Inflammatory macrophage treated with lipopolysaccharide for 1 hour (primary cell): ENCODE measurements at regions not wholly inside any gene's neighbourhood (a gene's known extent, or its start where the extent isn't known, plus 50 kb on each side); places are given as distances from the start of the nearest gene placed in this dataset.
"Not testable (repeated sequence)": the region's sequence is repeated elsewhere in the genome, so short reads cannot be mapped to it uniquely, and the experiment has no call there.

Source experiments
- DNase-seq, 2 donors: peaks; one replicate each; pipeline ENCODE4 v3.0.0-alpha.2; 2020 to 2022

DNA sequence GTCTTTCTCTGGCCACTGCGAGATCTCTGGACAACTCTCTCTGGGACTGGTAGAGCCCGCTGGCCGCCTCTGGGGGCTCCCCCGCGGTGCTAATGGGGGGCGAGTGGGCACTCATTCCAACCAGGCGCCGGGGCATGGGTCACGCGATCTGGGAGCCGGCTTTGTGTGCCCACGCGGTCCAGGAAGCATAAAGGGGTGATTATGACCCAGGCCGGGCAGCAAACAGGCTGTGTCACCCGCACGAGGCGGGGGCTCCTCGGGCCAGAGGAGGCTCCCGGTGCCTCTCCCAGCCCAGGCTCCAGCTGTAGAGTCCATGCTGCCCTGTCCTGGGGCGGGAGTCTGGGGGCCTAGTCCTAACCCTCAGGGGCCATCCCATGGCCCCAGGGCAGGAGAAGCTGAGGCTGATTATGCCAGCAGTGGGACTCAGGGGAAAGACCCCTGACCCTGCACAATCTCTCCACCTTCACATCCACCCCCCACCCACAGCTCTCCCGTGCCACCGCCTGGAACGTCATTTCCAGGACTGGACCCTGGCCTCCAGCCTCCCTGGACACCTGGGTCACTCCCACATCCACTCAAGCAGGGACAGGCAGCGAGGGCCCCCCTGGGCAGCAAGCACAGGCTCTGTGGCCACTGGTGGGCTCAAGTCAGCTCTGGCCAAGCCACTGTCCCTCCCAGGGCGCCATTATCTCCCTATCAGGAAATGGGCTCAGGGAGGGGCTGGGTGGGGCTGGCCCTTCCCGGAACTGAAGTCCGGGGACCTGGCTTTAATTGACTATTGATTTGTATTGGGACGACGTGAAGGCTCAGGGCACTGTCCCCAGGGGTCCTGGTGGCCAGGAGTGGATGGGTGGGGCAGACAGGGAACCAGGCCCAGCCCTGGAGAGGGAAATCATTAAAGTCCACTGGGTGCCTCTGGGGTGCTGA, 50.0 kb downstream of the PTPRS start:
- no peak for DNase-seq

DNA sequence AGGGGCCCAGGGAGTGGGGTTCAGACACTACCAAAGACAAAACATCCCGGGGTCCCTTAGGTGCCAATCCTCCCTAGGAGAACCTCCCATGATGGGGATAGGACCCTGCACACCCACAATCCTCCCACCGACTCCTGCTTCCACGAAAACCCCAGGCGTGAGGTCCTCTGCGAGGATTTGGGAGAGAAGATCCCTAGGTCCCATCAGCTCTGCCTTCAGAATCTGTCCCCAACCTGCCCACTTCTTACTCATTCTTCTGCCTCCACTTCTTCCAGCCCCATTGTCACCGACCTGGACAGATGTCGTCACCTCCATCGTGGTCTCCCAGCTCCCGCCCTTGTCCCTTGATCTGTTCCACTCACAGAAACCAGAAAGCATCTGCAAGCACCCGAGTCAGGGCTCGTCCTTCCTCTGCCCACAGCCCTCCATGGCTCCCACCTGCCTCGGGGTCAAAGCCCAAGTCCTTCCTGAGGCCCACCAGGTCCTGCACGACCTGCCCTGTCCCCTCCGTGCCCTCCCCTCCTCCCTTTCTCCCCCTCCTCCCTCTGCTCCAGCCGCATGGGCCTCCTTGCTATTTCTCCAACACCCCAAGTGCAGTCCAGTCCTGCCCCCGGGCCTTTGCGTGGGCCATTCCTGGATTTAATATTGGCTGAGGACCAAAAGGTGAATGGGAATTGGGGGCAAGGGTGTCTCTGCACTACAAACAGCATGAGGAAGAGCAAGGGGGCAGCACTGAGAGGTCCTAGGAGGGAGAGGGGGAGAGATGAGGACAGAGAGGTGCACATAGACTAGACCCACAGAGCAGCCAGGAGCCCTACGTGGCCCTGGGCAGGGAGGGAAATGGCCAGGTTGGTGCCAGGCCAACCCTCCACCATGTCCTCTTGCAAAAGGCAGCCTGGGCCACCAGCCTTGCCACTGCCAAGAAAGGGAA, 51.3 kb downstream of the PTPRS start:
- DNase-seq: no peak

DNA sequence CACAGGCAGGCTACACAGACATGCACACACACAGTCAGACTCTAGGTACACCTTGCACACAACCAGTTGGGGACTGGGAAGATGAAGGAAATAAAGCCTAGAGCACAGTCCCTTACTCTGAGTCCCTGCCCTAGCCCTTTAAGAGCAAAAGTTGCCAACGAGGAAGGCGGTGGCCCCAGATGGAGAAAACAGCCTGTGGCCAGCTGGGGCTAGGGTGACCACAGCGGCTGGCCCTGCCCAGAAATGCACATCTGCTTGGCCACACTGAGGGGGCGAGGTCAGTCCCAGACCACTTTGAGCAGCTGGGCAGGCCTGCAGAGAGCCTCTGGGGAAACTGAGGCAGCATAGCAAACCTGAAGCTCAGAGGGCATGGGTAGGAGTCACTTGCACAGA, 52.3 kb downstream of the PTPRS start:
- no peak for DNase-seq

DNA sequence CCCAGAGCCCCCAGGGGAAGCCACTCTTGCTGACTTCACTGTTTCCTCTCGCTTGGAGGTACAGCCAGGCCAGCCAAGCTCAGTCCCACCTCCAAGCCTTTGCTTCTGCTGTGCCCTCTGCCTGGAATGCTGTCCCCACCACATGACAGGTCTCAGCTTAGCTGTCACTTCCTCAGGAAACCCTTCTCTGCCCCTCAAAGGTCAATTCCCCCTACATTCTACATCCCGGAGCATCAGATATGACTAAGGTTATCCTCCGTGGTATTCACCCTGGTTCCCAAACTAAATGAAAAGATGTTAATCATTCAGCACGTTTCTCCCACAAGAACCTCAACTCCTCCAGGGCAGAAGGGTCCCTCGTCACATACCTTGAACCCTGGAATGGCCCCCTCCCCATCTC, 53.5 kb downstream of the PTPRS start:
- no peak for DNase-seq

DNA sequence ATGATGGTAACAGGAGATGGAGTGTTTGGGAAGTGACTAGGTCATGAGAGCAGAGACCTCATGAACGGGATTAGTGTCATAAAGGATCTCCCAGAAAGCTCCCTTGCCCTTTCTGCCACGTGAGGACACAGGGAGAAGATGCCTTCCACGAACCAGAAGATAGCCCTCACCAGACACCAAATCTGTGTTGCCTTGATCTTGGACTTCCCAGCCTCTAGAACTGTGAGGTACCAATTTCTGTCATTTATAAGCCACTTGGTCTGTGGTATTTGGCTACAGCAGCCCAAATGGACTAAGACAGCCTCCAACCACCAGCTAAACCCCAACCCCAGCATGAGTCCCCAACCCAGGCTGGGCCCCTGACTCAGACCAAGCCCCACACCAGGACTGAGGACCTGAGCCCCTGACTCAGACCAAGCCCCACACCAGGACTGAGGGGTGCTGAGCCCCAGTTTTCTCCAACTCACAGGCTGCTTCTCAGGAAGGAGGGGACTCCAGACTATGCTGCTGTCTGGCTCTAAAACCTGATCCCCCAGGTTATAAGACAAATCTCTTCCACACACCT, 54.1 kb downstream of the PTPRS start:
- no peak for DNase-seq

DNA sequence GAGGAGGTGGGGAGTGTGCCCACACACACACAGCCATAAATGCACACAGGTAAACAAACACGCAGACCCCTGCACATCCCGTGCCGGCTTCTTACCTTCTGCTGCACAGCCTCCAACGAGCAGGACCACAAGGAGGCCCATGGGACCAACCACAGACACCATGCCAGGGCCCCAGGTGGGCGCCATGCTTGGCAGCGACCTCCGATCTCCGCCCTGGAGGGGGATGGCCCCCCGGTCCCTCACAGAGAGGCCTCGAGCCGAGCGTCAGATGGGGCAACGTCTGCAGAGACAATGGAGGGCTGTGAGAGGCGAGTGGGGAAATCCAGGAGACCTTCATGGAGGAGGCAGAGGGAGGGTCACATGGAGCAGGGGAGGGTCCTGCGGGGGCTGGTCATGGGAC, 54.7 kb downstream of the PTPRS start:
- no peak for DNase-seq

DNA sequence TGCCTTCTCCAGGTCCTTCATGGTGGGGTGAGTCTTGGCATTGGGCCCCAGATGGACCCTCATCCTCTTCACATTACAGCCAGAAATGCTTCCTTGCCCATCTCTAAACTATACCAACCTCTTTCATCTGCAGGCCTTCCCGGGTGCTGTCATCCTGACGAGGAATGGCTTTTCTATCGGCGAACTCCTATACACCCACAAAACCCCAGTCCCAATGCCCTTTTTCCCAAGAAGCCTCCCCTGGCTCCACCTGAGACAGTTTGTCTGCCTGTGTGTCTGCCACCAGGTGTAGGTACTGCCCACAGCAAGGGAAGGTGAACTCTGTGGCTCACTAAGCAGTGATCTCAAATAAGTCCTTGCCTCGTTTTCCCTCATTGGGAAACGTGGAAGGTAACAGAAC, 55.3 kb downstream of the PTPRS start:
- DNase-seq: no peak

DNA sequence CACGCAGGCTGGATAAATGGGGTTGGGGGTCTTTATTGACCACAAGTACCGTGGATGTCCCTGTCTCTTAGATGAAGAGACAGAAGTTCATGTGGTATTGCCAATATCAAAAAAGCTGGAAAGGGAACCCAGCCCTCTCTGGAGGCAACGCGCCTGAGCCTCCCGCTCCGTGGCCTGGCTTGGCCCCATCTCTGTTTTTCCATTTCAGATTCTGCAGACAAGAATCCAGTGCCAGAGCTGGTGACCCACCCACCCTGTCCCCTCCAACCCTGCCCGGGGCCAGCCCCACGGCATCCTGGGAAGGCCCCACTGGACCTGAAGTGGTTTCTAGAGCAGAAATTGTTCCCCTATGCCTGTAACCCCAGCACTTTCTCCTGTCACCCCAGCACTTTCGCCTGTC, 57.7 kb downstream of the PTPRS start:
- DNase-seq: no peak

DNA sequence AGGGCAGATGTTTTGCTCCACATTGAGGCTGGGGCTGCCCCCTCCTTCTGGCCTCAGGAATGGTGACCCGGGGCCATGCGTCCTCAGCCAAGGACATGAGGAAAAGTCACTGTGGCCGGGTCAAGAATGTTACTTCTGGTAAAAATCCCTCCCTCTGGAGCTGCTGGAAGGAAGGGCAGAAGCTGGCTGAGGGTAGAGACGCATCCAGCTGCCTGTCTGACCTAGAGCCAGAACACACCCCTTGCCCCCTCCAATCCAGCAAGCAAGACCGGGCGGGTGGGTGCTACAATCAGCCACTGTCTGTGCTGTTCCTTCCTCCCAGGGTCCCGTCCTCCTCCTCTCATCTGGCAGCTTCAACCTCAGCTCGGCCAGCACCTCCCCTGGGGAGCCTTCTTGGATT, 59.0 kb downstream of the PTPRS start:
- DNase-seq: no peak

DNA sequence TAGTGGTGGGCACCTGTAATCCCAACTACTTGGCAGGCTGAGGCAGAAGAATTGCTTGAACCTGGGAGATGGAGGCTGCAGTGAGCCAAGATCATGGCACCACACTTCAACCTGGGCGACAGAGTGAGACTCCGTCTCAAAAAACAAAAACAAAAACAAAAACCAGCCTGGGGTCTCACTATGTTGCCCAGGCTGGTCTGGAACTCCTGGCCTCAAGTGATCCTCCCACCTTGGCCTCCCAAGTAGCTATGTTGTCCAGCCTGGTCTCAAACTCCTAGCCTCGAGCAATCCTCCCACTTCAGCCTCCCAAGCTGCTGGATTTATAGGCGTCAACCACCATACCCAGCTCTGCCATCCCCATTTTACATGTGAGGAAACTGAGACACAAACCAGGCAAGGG, 64.9 kb downstream of the PTPRS start:
- DNase-seq: not testable (repeated sequence)

DNA sequence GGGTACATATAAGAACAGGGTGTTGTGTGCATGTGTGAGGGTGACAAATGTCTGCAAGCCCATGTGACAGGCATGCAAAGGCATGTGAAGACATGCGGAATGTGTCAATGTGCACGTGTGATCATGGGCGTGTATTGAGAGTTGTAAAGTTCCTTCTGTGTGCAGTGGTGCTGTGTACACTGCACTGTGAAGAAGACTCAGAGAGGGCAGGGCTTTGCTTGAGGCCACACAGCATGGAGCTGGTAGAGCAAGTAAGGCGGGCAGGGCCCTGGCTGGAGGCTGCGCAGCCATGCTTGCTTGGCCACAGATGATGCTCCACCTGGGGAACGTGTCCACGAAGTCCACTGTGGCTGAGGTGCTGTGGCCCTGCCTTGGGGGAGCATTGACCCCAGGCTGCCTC, 66.8 kb downstream of the PTPRS start:
- DNase-seq: no peak

DNA sequence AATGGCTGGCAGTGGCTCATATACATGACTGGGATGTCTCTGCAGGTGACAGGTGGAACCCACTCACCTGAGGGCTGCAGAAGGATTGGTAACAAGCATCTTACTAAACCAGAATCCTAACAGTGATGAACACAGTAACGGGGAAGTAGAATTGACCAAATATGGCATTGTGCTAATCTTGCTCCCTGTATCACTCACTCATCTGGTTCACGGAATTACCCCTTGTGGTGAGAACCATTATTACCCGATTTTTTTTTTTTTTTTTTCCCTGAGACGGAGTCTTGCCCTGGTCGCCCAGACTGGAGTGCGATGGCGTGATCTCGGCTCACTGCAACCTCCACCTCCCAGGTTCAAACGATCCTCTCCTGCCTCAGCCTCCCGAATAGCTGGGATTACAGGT, 69.5 kb downstream of the PTPRS start:
- DNase-seq: peak in 1 of 2 donors; percentile 3

DNA sequence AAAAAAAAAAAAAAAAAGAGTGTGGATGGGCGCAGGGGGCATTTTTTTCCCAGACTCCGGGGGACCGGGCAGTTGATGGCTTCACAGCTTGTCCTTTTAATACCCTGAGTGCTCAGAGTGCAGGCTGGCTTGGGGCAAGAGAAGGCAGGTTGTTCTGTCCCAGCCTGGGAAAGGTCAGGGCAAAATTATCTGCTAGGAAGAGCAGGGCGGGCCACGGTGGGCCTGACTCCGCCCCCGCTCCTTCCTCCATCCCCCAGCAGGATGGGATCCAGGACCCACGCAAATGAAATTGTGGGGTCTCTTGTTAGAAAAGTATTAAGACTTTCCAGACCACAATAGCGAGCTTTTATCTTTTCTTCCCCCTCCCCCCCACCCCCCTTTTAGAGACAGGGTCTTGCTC, 70.7 kb downstream of the PTPRS start:
- no peak for DNase-seq

DNA sequence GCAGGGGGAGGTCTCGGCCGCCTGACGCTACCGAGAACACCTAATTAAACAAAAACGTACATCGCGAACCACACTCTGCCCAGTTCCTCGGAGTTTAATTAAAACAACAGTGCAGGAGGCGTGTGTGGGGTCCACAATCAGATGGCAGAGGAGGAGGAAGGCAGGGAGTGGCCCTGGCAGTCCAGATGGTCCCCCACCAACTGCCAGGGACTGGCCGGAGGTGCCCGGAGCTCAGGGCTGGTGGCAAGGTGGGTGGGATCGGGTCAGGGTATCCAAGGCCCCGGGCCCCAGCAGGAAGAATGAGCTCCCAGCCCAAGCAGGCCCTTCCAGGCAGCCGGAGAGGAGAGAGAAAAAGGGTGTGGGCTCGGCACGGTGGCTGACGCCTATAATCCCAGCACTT, 71.3 kb downstream of the PTPRS start:
- DNase-seq: no peak

DNA sequence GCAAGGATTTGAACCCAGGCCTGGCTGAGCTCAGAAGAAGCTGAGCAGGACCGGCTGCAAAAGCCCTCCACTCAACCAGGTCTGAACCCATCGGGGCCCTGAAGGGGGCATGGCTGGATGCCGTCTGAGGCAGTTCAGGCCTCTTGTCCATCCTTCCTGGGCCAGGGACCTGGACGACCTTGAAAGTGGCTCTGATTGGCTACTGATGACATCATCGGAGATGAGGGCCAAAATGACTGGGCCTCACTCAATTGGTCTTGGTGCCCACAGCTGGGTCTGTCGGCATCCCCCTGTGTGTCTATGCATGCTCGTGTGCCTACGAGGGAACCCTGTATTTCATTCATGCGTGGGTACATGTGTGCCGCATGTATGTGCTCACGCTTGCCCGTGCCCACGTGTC, 71.8 kb downstream of the PTPRS start:
- DNase-seq: no peak

DNA sequence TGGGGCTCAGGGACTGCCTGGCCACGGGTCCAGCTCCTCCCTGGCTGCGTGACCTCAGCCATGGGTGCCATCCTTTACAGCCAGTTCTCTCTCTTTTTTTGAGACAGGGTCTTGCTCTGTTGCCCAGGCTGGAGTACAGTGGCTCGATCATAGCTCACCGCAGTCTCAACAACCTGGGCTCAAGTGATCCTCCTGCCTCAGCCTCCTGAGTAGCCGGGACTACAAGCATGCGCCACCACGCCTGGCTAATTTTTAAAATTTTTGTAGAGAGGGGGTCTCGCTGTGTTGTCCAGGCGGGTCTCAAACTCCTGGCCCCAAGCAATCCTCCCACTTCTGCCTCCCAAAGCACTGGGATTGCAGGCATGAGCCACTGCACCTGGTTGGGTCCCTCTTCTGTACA, 75.4 kb downstream of the PTPRS start:
- no peak for DNase-seq

DNA sequence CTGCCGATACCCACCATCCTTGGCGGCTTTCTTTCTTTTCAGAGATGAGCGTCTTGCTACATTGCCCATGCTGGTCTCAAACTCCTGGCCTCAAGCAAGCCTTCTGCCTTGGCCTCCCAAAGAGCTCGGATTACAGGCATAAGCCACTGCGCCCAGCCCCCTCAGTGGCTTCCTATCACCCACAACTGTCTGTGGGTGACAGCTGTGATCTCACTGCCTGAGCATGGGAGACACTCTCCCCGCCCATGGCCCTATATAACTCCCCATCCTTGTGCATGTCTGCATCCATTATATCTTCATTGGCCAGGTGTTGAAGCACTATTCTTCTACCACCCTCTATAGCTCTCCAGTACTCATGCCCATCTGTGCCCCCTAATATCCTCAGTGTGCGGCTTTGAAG, 76.2 kb downstream of the PTPRS start:
- DNase-seq: no peak

DNA sequence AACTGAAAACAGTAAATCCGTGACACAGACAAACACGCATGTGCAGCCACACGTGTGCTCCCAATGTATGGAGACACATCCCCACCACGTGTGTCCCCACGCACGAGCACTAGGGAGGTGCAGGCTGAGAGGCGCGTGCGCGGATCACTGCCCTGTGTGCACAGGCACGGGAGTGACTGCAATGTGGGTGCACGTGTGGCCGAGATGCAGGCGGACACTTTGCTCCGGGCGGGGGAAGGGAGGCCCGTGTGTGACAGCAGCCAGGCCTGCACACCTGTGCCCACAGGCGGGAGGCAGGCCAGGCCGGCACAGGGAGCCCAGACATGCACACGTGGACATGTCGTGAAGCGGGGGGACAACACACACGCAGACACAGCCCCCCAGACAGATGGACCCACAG, 77.0 kb downstream of the PTPRS start:
- no peak for DNase-seq

DNA sequence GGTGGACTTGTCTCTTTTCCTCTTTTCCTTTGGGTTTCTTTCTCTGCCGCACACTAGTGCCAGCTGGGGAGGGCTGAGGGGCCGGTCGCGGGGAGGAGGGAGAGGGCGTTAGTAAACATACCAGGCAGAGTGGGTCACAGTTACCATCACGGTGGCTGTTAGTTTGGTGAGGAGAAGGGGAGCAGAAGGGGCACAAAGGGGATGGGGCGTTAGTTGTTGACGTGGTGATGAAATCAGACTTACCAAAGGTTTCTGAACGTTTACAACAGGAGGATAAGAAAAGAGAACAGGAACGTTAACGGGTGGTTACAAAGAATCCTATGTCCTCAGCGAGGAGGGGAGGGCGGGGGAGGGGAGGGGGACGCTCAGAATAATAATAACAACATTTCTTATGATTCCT, 77.9 kb downstream of the PTPRS start:
- no peak for DNase-seq

DNA sequence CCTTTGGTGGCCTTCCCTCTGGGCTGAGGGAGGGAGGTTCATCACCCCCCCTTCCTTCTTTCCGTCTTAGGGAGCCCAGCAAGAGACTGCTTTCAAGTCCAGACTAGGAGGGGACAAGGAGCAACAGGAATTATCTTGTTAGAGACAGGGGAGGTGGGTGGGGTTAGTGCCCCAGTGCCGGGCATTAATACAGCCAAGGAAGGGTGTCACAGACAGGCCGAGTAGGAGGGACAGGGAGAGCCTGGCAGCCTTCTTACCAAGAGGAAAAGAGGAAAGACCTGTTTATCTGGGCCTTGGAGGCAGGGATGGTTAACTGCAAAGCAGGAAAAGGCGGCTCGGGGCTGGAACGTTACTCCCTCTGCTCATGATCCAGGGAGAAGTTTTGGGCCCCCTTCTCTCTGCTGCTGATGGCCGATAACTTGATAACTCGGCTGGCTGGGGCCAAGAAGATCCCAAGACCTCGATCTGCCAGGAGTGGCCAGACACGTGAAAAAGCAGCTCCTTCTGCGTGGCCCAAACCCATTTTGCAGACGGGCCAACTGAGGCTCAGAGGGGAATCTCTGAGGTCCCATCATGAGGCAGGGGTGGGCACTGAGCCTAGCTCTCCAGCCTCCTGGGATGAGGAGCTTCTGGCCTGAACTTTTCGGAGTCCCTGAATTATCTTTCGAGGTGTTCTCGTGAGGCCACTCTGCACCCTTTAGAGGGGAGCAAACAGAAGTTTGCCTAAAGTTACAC, 79.3 kb downstream of the PTPRS start:
- DNase-seq: no peak

DNA sequence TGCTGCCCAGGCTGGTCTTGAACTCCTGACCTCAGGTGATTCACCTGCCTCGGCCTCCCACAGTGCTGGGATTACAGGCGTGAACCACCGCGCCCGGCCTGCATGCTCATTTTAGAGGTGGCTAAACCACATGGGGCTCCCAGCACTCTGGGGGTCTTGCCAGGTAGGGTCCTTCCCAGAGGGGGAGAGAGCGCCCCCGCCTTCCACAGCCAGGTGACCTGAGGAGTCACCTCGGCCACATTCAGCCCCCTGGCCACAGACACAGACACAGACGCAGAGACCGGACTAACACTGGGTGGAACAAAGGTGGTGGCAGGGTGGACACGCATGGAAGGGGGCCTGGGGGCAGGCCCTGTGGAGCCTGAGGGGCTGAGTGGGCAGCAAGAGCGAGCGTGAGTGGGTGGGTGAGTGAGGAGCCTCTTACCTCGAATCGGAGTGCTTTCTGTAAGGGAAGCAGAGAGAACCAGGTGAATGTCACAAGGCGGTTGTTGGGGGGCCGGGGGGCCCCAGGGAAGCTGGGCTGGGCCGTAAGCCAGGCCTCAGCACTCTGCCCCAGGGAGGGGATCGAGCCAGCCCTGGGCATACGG, 80.1 kb downstream of the PTPRS start:
- no peak for DNase-seq

DNA sequence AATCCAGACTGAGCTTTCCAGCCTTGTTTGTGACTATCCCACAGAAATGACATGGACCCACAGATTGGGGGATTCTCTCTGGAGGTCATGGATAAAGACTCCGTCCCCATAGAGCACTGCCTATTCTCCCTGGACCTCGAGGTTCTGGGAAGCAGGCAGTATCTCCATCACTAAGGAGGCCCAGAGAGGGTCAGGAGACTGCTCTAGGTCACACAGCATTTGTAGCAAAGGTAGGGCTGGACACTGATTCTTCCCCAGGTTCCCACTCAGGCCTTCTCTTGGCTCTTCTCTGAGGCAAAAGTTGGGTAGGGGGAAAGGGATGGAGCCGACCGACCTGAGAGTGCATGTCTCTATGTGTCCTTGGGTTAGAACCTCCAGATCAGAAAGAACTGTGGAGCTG, 80.9 kb downstream of the PTPRS start:
- no peak for DNase-seq
